ENCODE measurements at regions not wholly inside any gene's neighbourhood (a gene's known extent, or its start where the extent isn't known, plus 50 kb on each side); places are given as distances from the start of the nearest gene placed in this dataset.

- no peak overlapping the region for H3K4me3 ChIP-seq (ENCODE audit: low read length)
- H3K4me2 ChIP-seq (ENCODE audit: low read length) = no peak overlapping the region
- H3K79me2 ChIP-seq (ENCODE audit: control insufficient read depth, low read length) = no peaks in the 10 kb centered on the region
- no peaks in the 10 kb centered on the region for H3F3A ChIP-seq (ENCODE audit: control insufficient read depth, insufficient read depth)
- H3K27me3 ChIP-seq (ENCODE audit: control insufficient read depth, low read length) = no peaks in the 10 kb centered on the region
- no peaks in the 10 kb centered on the region for H3K36me3 ChIP-seq (ENCODE audit: control insufficient read depth, low read length)
- H3K27ac ChIP-seq (ENCODE audit: low read depth, low read length) = no peak overlapping the region
- H3K9me3 ChIP-seq (ENCODE audit: control insufficient read depth, insufficient read depth, low read length) = no peaks in the 10 kb centered on the region
- H3K9me2 ChIP-seq (replicated peaks; ENCODE audit: control insufficient read depth, low read length) = no peaks in the 10 kb centered on the region
- no peak for TF ChIP-seq EZH2phosphoT487 (IDR thresholded peaks at IDR 0.05; ENCODE audit: borderline replicate concordance, low read length)
- no peak for TF ChIP-seq CTCF (IDR thresholded peaks at IDR 0.05; ENCODE audit: low read depth, low read length, poor library complexity, severe bottlenecking)
- no peaks in the 10 kb centered on the region for H4K20me1 ChIP-seq (ENCODE audit: control insufficient read depth, insufficient read depth, low read depth, low read length)
- H3K4me1 ChIP-seq (ENCODE audit: control insufficient read depth, low read length) = no peaks in the 10 kb centered on the region
Measured at GRCh38 chr6:19906171-19906570, 69.0 kb downstream of the ID4 start.

- Histone ChIP-seq H3K4me3 (ENCODE audit: low read length) (no peak overlapping the region), H3K79me2 (ENCODE audit: control insufficient read depth, low read length) (no peaks in the 10 kb centered on the region), H3K9me2 (replicated peaks; ENCODE audit: control insufficient read depth, low read length) (no peaks in the 10 kb centered on the region), H3K4me1 (ENCODE audit: control insufficient read depth, low read length) (no peaks in the 10 kb centered on the region), H3K9me3 (ENCODE audit: control insufficient read depth, insufficient read depth, low read length) (no peaks in the 10 kb centered on the region), H3K27ac (ENCODE audit: low read depth, low read length) (no peak overlapping the region), H3K4me2 (ENCODE audit: low read length) (no peak overlapping the region), H3F3A (ENCODE audit: control insufficient read depth, insufficient read depth) (no peaks in the 10 kb centered on the region), H3K36me3 (ENCODE audit: control insufficient read depth, low read length) (no peaks in the 10 kb centered on the region), H3K27me3 (ENCODE audit: control insufficient read depth, low read length) (no peaks in the 10 kb centered on the region), H4K20me1 (ENCODE audit: control insufficient read depth, insufficient read depth, low read depth, low read length) (no peaks in the 10 kb centered on the region)
- no peak for TF ChIP-seq EZH2phosphoT487 (IDR thresholded peaks at IDR 0.05; ENCODE audit: borderline replicate concordance, low read length)
- TF ChIP-seq CTCF (IDR thresholded peaks at IDR 0.05; ENCODE audit: low read depth, low read length, poor library complexity, severe bottlenecking) = no peak
Measured at GRCh38 chr6:19911223-19911622, 74.1 kb downstream of the ID4 start.

- Histone ChIP-seq H3K4me2 (ENCODE audit: low read length) (no peak overlapping the region), H3K27ac (ENCODE audit: low read depth, low read length) (no peak overlapping the region), H3F3A (ENCODE audit: control insufficient read depth, insufficient read depth) (no peaks in the 10 kb centered on the region), H3K4me3 (ENCODE audit: low read length) (no peak overlapping the region), H3K79me2 (ENCODE audit: control insufficient read depth, low read length) (no peaks in the 10 kb centered on the region), H3K4me1 (ENCODE audit: control insufficient read depth, low read length) (no peaks in the 10 kb centered on the region), H3K9me2 (replicated peaks; ENCODE audit: control insufficient read depth, low read length) (no peaks in the 10 kb centered on the region), H3K9me3 (ENCODE audit: control insufficient read depth, insufficient read depth, low read length) (peaks cover 4% of the 10 kb centered on the region; the same call in 1 of the 2 replicates), H3K27me3 (ENCODE audit: control insufficient read depth, low read length) (no peaks in the 10 kb centered on the region), H4K20me1 (ENCODE audit: control insufficient read depth, insufficient read depth, low read depth, low read length) (no peaks in the 10 kb centered on the region), H3K36me3 (ENCODE audit: control insufficient read depth, low read length) (no peaks in the 10 kb centered on the region)
- TF ChIP-seq EZH2phosphoT487 (IDR thresholded peaks at IDR 0.05; ENCODE audit: borderline replicate concordance, low read length) (no peak), CTCF (IDR thresholded peaks at IDR 0.05; ENCODE audit: low read depth, low read length, poor library complexity, severe bottlenecking) (no peak)
Measured at GRCh38 chr6:19918436-19918835, 81.3 kb downstream of the ID4 start.

- Histone ChIP-seq H3K36me3 (ENCODE audit: control insufficient read depth, low read length) (no peaks in the 10 kb centered on the region), H3K4me1 (ENCODE audit: control insufficient read depth, low read length) (no peaks in the 10 kb centered on the region), H3K4me3 (ENCODE audit: low read length) (no peak overlapping the region), H3K9me2 (replicated peaks; ENCODE audit: control insufficient read depth, low read length) (no peaks in the 10 kb centered on the region), H3K4me2 (ENCODE audit: low read length) (no peak overlapping the region), H3K79me2 (ENCODE audit: control insufficient read depth, low read length) (no peaks in the 10 kb centered on the region), H4K20me1 (ENCODE audit: control insufficient read depth, insufficient read depth, low read depth, low read length) (no peaks in the 10 kb centered on the region), H3K27ac (ENCODE audit: low read depth, low read length) (no peak overlapping the region), H3K9me3 (ENCODE audit: control insufficient read depth, insufficient read depth, low read length) (peaks cover 4% of the 10 kb centered on the region; the same call in 1 of the 2 replicates), H3F3A (ENCODE audit: control insufficient read depth, insufficient read depth) (no peaks in the 10 kb centered on the region), H3K27me3 (ENCODE audit: control insufficient read depth, low read length) (no peaks in the 10 kb centered on the region)
- TF ChIP-seq CTCF (IDR thresholded peaks at IDR 0.05; ENCODE audit: low read depth, low read length, poor library complexity, severe bottlenecking) (no peak), EZH2phosphoT487 (IDR thresholded peaks at IDR 0.05; ENCODE audit: borderline replicate concordance, low read length) (no peak)
Measured at GRCh38 chr6:19921786-19922185, 84.6 kb downstream of the ID4 start.

All from DOHH2 (cell line).